Prostate gland (tissue), 2 donors: ENCODE measurements at regions not wholly inside any gene's neighbourhood (a gene's known extent, or its start where the extent isn't known, plus 50 kb on each side); places are given as distances from the start of the nearest gene placed in this dataset.
"Not testable (repeated sequence)": the region's sequence is repeated elsewhere in the genome, so short reads cannot be mapped to it uniquely, and the experiment has no call there.

Source experiments
- POLR2A ChIP-seq: fragments of 450-650 bp; IDR thresholded peaks from one replicate; pipeline ENCODE4 v1.6.1; 2016; ENCODE audit warnings: antibody characterized with exemption, mild to moderate bottlenecking
- POLR2AphosphoS5 ChIP-seq: sonication (generic); formaldehyde crosslinking; IDR thresholded peaks from one replicate; pipeline ENCODE4 v1.6.1; 2017; ENCODE audit warnings: antibody characterized with exemption
- TF ChIP-seq, protein P1 (sequence below), 4 experiments: fragments of 200-600 bp in 2 of 4; fragments of 450-650 bp in 2 of 4; sonication (generic) in 2 of 4; IDR thresholded peaks; 1 replicate in 3 of 4; 2 replicates in 1 of 4; pipeline ENCODE4 v1.5.1; 2016 to 2019; ENCODE audit warnings: antibody characterized with exemption in 4 of 4, mild to moderate bottlenecking in 2 of 4, moderate library complexity in 2 of 4

DNA sequence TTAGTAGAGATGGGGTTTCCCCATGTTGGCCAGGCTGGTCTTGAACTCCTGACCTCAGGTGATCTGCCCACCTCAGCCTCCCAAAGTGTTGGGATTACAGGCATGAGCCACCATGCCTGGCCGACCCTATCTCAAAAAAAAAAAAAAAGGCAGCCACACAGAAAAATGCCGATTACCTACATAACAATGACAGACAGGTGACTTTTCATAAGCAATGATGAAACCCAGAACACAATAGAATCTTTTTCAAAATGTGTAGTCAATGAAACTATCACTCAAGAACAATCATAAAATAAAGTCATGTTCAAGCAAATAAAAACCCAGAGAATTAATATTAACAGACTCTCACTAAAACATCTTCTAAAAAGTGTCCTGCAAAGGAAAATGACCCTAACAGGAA, 135.6 kb upstream of the MVB12B start:
- TF ChIP-seq, protein P1, sequence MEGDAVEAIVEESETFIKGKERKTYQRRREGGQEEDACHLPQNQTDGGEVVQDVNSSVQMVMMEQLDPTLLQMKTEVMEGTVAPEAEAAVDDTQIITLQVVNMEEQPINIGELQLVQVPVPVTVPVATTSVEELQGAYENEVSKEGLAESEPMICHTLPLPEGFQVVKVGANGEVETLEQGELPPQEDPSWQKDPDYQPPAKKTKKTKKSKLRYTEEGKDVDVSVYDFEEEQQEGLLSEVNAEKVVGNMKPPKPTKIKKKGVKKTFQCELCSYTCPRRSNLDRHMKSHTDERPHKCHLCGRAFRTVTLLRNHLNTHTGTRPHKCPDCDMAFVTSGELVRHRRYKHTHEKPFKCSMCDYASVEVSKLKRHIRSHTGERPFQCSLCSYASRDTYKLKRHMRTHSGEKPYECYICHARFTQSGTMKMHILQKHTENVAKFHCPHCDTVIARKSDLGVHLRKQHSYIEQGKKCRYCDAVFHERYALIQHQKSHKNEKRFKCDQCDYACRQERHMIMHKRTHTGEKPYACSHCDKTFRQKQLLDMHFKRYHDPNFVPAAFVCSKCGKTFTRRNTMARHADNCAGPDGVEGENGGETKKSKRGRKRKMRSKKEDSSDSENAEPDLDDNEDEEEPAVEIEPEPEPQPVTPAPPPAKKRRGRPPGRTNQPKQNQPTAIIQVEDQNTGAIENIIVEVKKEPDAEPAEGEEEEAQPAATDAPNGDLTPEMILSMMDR (IDR thresholded peaks at IDR 0.05), result not testable (repeated sequence)
- not testable (repeated sequence) for TF ChIP-seq POLR2A, POLR2AphosphoS5
